GM23338 (cell line): ENCODE measurements at regions not wholly inside any gene's neighbourhood (a gene's known extent, or its start where the extent isn't known, plus 50 kb on each side); places are given as distances from the start of the nearest gene placed in this dataset.

Experiments used
- ATAC-seq: fragments of 200-7000 bp; cut with Tn5 transposase; 3 replicates; pipeline ENCODE4 v1.9.1; 2020
- DNase-seq: peaks from one replicate; pipeline ENCODE4 v3.0.0-alpha.2; 2015; ENCODE audit warnings: low spot score
- H2AFZ ChIP-seq: fragments of 200-600 bp; sonication (generic); 2 replicates; pipeline ENCODE4 v1.8.0; 2016; ENCODE audit warnings: antibody characterized with exemption, mild to moderate bottlenecking, moderate library complexity
- H3F3A ChIP-seq: fragments of 200-600 bp; sonication (generic); replicated peaks from 2 replicates; pipeline ENCODE4 v1.8.0; 2017; ENCODE audit warnings: antibody characterized with exemption, mixed run types, low read depth
- H3K27ac ChIP-seq: fragments of 200-600 bp; sonication (generic); 2 replicates; pipeline ENCODE4 v1.6.1; 2016; ENCODE audit warnings: low read depth
- H3K27me3 ChIP-seq: fragments of 200-600 bp; sonication (generic); 2 replicates; pipeline ENCODE4 v1.8.0; 2016; ENCODE audit warnings: mild to moderate bottlenecking, mixed run types, moderate library complexity; ENCODE audit not compliant: insufficient read depth
- H3K36me3 ChIP-seq: fragments of 200-600 bp; sonication (generic); 2 replicates; pipeline ENCODE4 v1.8.0; 2016; ENCODE audit warnings: mild to moderate bottlenecking; ENCODE audit not compliant: insufficient read depth
- H3K4me1 ChIP-seq: fragments of 200-600 bp; sonication (generic); 2 replicates; pipeline ENCODE4 v1.8.0; 2016; ENCODE audit warnings: mild to moderate bottlenecking, moderate library complexity; ENCODE audit not compliant: insufficient read depth
- H3K4me2 ChIP-seq: fragments of 200-600 bp; sonication (generic); 2 replicates; pipeline ENCODE4 v1.7.1; 2017; ENCODE audit warnings: mixed run types
- H3K4me3 ChIP-seq: fragments of 200-600 bp; sonication (generic); 2 replicates; pipeline ENCODE4 v1.6.1; 2016; ENCODE audit warnings: mixed run types
- H3K79me2 ChIP-seq: fragments of 200-600 bp; sonication (generic); replicated peaks from 2 replicates; pipeline ENCODE4 v1.8.0; 2017; ENCODE audit warnings: mild to moderate bottlenecking; ENCODE audit not compliant: insufficient read depth
- H3K9me2 ChIP-seq: fragments of 200-600 bp; sonication (generic); 2 replicates; pipeline ENCODE4 v1.8.0; 2017; ENCODE audit not compliant: insufficient read depth
- H4K20me1 ChIP-seq: fragments of 200-600 bp; sonication (generic); replicated peaks from 2 replicates; pipeline ENCODE4 v1.8.0; 2017; ENCODE audit warnings: mild to moderate bottlenecking; ENCODE audit not compliant: insufficient read depth
- H3K27ac Mint-ChIP-seq: 2 replicates; pipeline ENCODE4 v1.8.0; 2020; ENCODE audit warnings: inconsistent platforms, mild to moderate bottlenecking, moderate library complexity, mixed read lengths
- H3K27me3 Mint-ChIP-seq: 3 replicates; pipeline ENCODE4 v1.8.0; 2022; ENCODE audit warnings: low read depth, mild to moderate bottlenecking, moderate library complexity, mixed read lengths, inconsistent platforms; ENCODE audit not compliant: insufficient read depth, poor library complexity
- H3K36me3 Mint-ChIP-seq: 3 replicates; pipeline ENCODE4 v1.8.0; 2021; ENCODE audit warnings: low read depth, mild to moderate bottlenecking, inconsistent platforms, moderate library complexity, mixed read lengths
- H3K4me1 Mint-ChIP-seq: 3 replicates; pipeline ENCODE4 v1.8.0; 2020; ENCODE audit warnings: mild to moderate bottlenecking, inconsistent platforms, mixed read lengths
- H3K4me3 Mint-ChIP-seq: 3 replicates; pipeline ENCODE4 v1.8.0; 2021; ENCODE audit warnings: moderate library complexity, mild to moderate bottlenecking, inconsistent platforms, mixed read lengths
- H3K9me3 Mint-ChIP-seq: 3 replicates; pipeline ENCODE4 v1.8.0; 2020; ENCODE audit warnings: moderate library complexity, mild to moderate bottlenecking, inconsistent platforms, mixed read lengths
- CREB1 ChIP-seq: fragments of 250-450 bp; sonication (Bioruptor Pico); IDR thresholded peaks from 2 replicates; pipeline ENCODE4 v1.5.0; 2020; ENCODE audit warnings: low read depth, mild to moderate bottlenecking, moderate library complexity
- EZH2 ChIP-seq: fragments of 200-600 bp; sonication (generic); IDR thresholded peaks from one replicate; pipeline ENCODE4 v1.8.0; 2017; ENCODE audit warnings: antibody characterized with exemption, mild to moderate bottlenecking, low read depth; ENCODE audit not compliant: unreplicated experiment
- NANOG ChIP-seq: IDR thresholded peaks from 2 replicates; pipeline ENCODE4 v1.6.1; 2016; ENCODE audit warnings: antibody characterized with exemption, borderline replicate concordance
- STAT1 ChIP-seq: IDR thresholded peaks from one replicate; pipeline ENCODE4 v1.6.1; 2016; ENCODE audit warnings: antibody characterized with exemption; ENCODE audit not compliant: unreplicated experiment
- ZNF331 ChIP-seq: fragments of 250-450 bp; sonication (Bioruptor Pico); IDR thresholded peaks from 2 replicates; pipeline ENCODE4 v1.5.0; 2020; ENCODE audit warnings: low read depth, mild to moderate bottlenecking, moderate library complexity
- TF ChIP-seq, protein P1 (sequence below): fragments of 250-450 bp; sonication (Bioruptor Pico); IDR thresholded peaks from 2 replicates; pipeline ENCODE4 v1.5.0; 2020; ENCODE audit warnings: mild to moderate bottlenecking, moderate library complexity
- TF ChIP-seq, protein P2 (sequence below): IDR thresholded peaks from one replicate; pipeline ENCODE4 v1.6.1; 2018; ENCODE audit warnings: antibody characterized with exemption; ENCODE audit not compliant: unreplicated experiment

DNA sequence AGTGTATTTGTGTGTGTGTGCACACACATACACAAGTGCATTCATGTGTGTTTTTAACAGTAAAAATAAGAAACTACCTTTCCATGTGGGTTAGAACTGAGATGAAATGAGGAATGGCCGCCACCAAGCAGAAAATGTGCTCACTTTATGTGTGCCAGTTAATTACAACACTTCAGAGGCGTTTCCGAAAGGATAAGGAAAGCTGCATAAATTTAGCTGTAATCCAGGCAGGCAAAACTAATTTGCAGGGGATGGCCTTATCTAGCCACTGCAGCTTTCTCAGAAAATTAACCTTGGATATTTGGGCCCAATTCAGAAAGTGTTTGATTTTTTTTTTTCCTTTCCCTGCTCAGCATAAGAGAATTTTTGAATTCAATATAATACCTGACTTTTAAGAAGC lies 328.8 kb upstream of the PHF14 start (continued):
- TF ChIP-seq CREB1, result no peak
- TF ChIP-seq, protein P1, sequence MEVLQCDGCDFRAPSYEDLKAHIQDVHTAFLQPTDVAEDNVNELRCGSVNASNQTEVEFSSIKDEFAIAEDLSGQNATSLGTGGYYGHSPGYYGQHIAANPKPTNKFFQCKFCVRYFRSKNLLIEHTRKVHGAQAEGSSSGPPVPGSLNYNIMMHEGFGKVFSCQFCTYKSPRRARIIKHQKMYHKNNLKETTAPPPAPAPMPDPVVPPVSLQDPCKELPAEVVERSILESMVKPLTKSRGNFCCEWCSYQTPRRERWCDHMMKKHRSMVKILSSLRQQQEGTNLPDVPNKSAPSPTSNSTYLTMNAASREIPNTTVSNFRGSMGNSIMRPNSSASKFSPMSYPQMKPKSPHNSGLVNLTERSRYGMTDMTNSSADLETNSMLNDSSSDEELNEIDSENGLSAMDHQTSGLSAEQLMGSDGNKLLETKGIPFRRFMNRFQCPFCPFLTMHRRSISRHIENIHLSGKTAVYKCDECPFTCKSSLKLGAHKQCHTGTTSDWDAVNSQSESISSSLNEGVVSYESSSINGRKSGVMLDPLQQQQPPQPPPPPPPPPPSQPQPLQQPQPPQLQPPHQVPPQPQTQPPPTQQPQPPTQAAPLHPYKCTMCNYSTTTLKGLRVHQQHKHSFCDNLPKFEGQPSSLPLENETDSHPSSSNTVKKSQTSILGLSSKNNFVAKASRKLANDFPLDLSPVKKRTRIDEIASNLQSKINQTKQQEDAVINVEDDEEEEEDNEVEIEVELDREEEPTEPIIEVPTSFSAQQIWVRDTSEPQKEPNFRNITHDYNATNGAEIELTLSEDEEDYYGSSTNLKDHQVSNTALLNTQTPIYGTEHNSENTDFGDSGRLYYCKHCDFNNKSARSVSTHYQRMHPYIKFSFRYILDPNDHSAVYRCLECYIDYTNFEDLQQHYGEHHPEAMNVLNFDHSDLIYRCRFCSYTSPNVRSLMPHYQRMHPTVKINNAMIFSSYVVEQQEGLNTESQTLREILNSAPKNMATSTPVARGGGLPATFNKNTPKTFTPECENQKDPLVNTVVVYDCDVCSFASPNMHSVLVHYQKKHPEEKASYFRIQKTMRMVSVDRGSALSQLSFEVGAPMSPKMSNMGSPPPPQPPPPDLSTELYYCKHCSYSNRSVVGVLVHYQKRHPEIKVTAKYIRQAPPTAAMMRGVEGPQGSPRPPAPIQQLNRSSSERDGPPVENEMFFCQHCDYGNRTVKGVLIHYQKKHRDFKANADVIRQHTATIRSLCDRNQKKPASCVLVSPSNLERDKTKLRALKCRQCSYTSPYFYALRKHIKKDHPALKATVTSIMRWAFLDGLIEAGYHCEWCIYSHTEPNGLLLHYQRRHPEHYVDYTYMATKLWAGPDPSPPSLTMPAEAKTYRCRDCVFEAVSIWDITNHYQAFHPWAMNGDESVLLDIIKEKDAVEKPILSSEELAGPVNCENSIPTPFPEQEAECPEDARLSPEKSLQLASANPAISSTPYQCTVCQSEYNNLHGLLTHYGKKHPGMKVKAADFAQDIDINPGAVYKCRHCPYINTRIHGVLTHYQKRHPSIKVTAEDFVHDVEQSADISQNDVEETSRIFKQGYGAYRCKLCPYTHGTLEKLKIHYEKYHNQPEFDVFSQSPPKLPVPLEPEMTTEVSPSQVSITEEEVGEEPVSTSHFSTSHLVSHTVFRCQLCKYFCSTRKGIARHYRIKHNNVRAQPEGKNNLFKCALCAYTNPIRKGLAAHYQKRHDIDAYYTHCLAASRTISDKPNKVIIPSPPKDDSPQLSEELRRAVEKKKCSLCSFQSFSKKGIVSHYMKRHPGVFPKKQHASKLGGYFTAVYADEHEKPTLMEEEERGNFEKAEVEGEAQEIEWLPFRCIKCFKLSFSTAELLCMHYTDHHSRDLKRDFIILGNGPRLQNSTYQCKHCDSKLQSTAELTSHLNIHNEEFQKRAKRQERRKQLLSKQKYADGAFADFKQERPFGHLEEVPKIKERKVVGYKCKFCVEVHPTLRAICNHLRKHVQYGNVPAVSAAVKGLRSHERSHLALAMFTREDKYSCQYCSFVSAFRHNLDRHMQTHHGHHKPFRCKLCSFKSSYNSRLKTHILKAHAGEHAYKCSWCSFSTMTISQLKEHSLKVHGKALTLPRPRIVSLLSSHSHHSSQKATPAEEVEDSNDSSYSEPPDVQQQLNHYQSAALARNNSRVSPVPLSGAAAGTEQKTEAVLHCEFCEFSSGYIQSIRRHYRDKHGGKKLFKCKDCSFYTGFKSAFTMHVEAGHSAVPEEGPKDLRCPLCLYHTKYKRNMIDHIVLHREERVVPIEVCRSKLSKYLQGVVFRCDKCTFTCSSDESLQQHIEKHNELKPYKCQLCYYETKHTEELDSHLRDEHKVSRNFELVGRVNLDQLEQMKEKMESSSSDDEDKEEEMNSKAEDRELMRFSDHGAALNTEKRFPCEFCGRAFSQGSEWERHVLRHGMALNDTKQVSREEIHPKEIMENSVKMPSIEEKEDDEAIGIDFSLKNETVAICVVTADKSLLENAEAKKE, result no peak

DNA sequence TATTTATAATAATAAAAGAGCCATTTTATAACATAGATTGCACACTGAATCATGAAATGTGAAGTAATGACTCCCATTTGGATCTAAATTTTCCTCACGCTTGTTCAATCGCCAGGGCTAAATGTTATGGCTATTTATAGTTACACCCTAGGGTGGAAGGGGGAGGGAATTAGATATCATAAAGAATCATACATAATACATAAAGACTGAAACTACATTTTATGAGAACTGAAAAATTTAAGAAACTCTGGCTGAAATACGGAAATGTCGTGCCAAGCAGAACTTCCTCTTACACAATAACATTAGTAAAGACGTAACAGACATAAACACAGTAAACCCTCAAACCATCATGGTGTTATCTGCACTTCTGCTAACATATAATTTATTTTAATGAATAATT lies 327.5 kb upstream of the PHF14 start:
- Mint-ChIP-seq H3K9me3 (no peaks in the 10 kb centered on the region), H3K27me3 (no peaks in the 10 kb centered on the region), H3K36me3 (no peaks in the 10 kb centered on the region), H3K27ac (no peak overlapping the region), H3K4me3 (no peak overlapping the region), H3K4me1 (no peaks in the 10 kb centered on the region)
- no peaks in the 10 kb centered on the region for H3F3A ChIP-seq
- no peaks in the 10 kb centered on the region for H3K36me3 ChIP-seq
- H3K4me1 ChIP-seq, result no peaks in the 10 kb centered on the region
- DNase-seq, result no peak
- no peaks in the 10 kb centered on the region for H4K20me1 ChIP-seq
- no peaks in the 10 kb centered on the region for H3K27me3 ChIP-seq
- no peak for ATAC-seq
- no peak overlapping the region for H2AFZ ChIP-seq
- H3K27ac ChIP-seq, result no peak overlapping the region
- H3K4me3 ChIP-seq, result no peak overlapping the region
- H3K9me2 ChIP-seq, result no peaks in the 10 kb centered on the region
- no peak overlapping the region for H3K4me2 ChIP-seq
- no peaks in the 10 kb centered on the region for H3K79me2 ChIP-seq
- TF ChIP-seq STAT1 (no peak), NANOG (no peak), EZH2 (no peak), ZNF331 (no peak)
- TF ChIP-seq, protein P2, sequence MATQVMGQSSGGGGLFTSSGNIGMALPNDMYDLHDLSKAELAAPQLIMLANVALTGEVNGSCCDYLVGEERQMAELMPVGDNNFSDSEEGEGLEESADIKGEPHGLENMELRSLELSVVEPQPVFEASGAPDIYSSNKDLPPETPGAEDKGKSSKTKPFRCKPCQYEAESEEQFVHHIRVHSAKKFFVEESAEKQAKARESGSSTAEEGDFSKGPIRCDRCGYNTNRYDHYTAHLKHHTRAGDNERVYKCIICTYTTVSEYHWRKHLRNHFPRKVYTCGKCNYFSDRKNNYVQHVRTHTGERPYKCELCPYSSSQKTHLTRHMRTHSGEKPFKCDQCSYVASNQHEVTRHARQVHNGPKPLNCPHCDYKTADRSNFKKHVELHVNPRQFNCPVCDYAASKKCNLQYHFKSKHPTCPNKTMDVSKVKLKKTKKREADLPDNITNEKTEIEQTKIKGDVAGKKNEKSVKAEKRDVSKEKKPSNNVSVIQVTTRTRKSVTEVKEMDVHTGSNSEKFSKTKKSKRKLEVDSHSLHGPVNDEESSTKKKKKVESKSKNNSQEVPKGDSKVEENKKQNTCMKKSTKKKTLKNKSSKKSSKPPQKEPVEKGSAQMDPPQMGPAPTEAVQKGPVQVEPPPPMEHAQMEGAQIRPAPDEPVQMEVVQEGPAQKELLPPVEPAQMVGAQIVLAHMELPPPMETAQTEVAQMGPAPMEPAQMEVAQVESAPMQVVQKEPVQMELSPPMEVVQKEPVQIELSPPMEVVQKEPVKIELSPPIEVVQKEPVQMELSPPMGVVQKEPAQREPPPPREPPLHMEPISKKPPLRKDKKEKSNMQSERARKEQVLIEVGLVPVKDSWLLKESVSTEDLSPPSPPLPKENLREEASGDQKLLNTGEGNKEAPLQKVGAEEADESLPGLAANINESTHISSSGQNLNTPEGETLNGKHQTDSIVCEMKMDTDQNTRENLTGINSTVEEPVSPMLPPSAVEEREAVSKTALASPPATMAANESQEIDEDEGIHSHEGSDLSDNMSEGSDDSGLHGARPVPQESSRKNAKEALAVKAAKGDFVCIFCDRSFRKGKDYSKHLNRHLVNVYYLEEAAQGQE, result no peak
- TF ChIP-seq, protein P1, result no peak
